ENCODE measurements at regions not wholly inside any gene's neighbourhood (a gene's known extent, or its start where the extent isn't known, plus 50 kb on each side); places are given as distances from the start of the nearest gene placed in this dataset.

DNA sequence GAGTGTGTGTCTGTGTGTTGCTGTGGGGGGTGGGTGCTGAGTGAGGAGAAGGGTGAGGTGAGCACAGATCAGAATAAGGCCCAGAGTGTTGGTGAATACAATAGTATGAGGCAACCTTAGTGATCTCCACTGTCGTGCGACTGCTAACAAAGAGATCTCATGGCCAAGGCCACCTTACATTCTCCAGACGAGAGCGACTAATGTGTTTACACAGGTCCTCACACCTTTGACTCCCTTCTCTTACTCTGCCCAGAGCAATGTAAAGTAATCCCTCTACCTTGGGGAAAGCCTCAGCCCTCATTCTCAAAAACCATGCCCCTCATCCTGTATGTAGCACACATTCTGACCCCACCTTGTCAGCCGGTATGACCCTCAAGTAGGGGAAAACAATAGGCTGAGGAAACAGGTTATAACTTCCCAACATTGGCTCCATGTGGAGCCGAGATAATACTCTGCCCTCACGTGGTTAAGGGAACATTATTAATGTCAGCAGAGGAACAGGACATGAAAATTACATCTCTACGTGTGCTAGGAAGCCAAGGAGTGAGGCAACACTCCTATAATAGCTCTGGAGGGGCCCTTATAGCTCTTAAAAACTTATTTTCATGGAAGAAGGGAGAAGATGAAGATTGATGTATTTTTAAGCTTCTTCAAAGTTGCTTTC, 323.0 kb upstream of the NT5C1B start:
- TF ChIP-seq, protein P1, sequence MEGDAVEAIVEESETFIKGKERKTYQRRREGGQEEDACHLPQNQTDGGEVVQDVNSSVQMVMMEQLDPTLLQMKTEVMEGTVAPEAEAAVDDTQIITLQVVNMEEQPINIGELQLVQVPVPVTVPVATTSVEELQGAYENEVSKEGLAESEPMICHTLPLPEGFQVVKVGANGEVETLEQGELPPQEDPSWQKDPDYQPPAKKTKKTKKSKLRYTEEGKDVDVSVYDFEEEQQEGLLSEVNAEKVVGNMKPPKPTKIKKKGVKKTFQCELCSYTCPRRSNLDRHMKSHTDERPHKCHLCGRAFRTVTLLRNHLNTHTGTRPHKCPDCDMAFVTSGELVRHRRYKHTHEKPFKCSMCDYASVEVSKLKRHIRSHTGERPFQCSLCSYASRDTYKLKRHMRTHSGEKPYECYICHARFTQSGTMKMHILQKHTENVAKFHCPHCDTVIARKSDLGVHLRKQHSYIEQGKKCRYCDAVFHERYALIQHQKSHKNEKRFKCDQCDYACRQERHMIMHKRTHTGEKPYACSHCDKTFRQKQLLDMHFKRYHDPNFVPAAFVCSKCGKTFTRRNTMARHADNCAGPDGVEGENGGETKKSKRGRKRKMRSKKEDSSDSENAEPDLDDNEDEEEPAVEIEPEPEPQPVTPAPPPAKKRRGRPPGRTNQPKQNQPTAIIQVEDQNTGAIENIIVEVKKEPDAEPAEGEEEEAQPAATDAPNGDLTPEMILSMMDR (IDR thresholded peaks at IDR 0.05): no peak
- TF ChIP-seq POLR2A (IDR thresholded peaks at IDR 0.05): no peak
